ENCODE measurements at regions not wholly inside any gene's neighbourhood (a gene's known extent, or its start where the extent isn't known, plus 50 kb on each side); places are given as distances from the start of the nearest gene placed in this dataset.

DNA sequence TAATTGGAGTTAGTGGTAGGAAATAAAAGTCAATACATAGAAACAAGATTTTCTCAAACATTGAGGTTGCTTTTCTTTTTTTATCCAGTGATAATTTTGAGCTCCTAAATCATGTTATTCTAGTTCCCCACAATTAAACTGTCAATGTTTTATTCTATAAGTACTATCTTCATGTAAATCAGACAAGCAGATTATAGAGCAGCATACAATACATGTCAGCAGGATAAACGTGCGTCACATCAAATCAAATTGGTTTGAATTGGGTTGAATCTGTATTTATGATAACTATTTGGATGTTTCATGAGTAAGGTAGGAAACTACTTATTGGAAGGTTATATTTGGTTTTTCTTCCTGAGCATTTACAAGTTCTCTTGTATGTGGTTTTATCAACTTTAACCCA lies 2028.7 kb downstream of the NCAM2 start:
- TF ChIP-seq, protein P1, sequence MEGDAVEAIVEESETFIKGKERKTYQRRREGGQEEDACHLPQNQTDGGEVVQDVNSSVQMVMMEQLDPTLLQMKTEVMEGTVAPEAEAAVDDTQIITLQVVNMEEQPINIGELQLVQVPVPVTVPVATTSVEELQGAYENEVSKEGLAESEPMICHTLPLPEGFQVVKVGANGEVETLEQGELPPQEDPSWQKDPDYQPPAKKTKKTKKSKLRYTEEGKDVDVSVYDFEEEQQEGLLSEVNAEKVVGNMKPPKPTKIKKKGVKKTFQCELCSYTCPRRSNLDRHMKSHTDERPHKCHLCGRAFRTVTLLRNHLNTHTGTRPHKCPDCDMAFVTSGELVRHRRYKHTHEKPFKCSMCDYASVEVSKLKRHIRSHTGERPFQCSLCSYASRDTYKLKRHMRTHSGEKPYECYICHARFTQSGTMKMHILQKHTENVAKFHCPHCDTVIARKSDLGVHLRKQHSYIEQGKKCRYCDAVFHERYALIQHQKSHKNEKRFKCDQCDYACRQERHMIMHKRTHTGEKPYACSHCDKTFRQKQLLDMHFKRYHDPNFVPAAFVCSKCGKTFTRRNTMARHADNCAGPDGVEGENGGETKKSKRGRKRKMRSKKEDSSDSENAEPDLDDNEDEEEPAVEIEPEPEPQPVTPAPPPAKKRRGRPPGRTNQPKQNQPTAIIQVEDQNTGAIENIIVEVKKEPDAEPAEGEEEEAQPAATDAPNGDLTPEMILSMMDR (IDR thresholded peaks at IDR 0.05), result no peak
- no peak for TF ChIP-seq POLR2A (IDR thresholded peaks at IDR 0.05)

Measured in Peyer's patch (tissue), 4 donors.